Activated CD4-positive, alpha-beta T cell treated with anti-CD3 and anti-CD28 coated beads, Interleukin-2, Interleukin-6, amounts not matched to agents 100 ng/mL and 50 ng/mL, durations not matched to agents 16 hours and 8 hours (primary cell): ENCODE measurements at regions not wholly inside any gene's neighbourhood (a gene's known extent, or its start where the extent isn't known, plus 50 kb on each side); places are given as distances from the start of the nearest gene placed in this dataset.

Source experiments
- DNase-seq: peaks from one replicate; pipeline ENCODE4 v3.0.0-alpha.2; 2020

- DNase-seq = no peak
Measured at GRCh38 chr2:177314722-177315264, 50.3 kb upstream of the NFE2L2 start.

- no peak for DNase-seq
Measured at GRCh38 chr2:177315364-177315763, 50.8 kb upstream of the NFE2L2 start.

DNA sequence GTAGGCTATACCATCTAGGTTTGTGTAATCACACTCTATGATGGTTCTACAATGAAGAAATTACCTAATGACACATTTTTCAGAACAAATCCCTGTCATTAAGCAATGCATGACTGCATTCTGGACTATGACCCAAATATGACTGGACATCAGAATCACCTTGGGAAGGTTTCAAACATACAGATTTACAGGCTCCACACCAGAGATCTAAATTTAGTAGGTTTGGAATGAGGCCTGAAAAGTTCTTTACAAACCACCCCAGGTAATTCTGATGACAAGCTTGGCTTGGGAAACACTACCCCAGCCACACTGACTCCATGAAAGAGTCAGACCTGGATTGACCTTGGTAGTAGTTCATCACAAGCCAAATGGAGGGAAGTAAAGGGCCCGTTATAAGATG is 52.2 kb upstream of the NFE2L2 start:
- no peak for DNase-seq

GRCh38 chr2:177317443-177317842 is 52.9 kb upstream of the NFE2L2 start:
- no peak for DNase-seq

- no peak for DNase-seq
Measured at GRCh38 chr2:177317857-177318256, 53.3 kb upstream of the NFE2L2 start.

DNA sequence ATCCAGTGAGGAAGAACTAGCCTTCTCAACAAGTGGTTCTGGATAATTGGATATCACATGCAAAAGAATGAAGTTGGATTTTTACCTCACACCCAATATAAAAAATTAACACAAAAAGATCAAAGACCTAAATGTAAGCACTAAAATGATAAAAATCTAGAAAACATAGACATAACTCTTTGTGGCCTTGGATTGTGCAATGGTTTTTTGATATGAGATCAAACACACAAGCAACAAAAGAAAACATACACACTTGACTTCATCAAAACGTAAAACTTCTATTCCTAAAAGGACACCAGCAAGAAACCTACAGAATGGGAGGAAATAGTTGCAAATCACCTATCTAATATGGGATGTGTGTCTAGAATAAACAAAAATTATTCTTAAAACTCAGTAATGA is 54.1 kb upstream of the NFE2L2 start:
- no peak for DNase-seq

DNA sequence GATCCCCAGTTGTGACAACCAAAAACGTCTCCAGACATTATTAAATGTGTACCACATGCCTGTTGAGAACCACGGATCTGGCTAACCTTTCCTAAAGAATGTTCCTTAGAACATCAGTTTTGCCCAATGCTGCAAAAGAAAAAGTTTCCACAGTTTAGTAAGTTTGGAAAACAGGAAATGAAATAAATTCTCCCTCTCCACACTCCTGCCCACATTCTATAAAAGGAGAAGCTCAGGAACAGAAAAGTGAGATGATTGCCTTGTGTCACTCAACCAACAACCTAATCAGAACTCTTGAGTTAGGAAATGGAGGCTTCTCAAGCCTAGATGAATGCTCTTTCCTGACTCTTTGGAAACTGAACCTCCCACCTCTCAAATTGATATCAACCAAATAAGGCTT is 56.1 kb upstream of the NFE2L2 start:
- no peak for DNase-seq

- no peak for DNase-seq
Measured at GRCh38 chr2:177322801-177323261, 58.3 kb upstream of the NFE2L2 start.

GRCh38 chr2:177324797-177325196 is 60.3 kb upstream of the NFE2L2 start:
- DNase-seq = no peak

DNA sequence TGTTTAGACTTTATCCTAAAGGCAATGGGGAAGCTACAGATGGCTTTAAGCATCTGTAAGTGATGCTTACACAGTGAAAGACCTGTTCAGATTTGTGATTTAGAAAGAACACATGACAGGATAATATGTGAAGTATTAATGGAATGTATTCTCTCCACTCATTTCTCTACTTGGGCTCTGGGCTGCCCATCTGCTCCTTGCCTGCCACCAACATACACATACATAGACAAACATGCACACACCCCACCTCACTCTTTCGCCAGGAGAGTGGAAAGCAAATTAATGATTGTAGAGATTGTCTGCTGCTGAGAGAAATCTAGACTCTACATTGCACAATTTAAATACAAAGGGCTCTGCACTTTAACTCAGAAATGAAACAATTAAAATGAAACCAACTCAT is 61.0 kb upstream of the NFE2L2 start:
- DNase-seq = no peak

- no peak for DNase-seq
Measured at GRCh38 chr2:177326005-177326404, 61.5 kb upstream of the NFE2L2 start.

GRCh38 chr2:177326591-177326990 is 62.1 kb upstream of the NFE2L2 start:
- DNase-seq = no peak

- DNase-seq = no peak
Measured at GRCh38 chr2:177327009-177327408, 62.5 kb upstream of the NFE2L2 start.

- DNase-seq = no peak
Measured at GRCh38 chr2:177328056-177328455, 63.5 kb upstream of the NFE2L2 start.

- DNase-seq = no peak
Measured at GRCh38 chr2:177329064-177329463, 63.5 kb upstream of the AGPS start.

DNA sequence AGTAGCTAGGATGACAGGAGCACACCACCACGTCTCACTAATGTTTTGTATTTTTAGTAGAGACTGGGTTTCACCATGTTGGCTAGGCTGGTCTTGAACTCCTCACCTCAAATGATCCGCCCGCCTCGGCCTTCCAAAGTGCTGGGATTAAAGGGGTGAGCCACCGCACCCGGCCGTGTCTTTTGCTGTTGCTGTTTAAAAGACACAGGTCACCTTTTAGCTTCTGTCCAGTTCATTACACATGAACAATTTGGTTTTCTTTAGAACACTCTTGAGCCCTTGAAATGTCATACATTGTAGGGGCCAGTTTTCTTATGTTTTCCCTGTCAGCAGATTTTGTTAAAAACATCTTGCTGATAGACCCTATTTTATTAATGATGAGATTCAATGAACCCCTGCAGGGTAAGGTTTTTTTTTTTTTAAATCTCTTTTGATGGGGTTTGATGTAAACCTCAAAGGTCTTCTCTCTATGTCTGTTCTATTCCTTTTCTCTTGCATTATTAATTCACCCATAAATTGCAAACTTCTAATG is 61.0 kb upstream of the AGPS start:
- DNase-seq = no peak

GRCh38 chr2:177332026-177332991 is 60.3 kb upstream of the AGPS start:
- peak; percentile 73 for DNase-seq

DNA sequence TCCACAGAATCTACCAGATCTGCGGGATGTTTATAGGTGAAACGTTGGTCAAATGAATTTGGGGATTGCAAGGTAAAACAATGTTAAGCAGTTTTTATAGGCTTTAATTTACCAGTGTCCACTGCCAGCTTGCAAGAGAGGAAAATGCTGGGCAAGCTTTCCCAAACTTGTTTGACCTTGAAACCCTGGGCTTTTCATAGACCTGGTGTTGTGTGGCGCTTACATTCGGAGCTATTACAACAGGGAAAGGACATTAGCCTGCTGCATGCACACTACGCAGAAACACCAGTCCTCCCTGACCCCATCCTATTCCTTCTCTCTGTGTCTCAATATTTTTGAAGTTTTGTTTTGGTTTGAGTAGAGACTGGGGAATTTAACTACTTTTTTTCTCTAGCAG is 59.6 kb upstream of the AGPS start:
- DNase-seq = no peak

GRCh38 chr2:177334940-177335543 is 57.5 kb upstream of the AGPS start:
- peak; percentile 65 for DNase-seq

GRCh38 chr2:177335917-177336450 is 56.6 kb upstream of the AGPS start:
- no peak for DNase-seq

DNA sequence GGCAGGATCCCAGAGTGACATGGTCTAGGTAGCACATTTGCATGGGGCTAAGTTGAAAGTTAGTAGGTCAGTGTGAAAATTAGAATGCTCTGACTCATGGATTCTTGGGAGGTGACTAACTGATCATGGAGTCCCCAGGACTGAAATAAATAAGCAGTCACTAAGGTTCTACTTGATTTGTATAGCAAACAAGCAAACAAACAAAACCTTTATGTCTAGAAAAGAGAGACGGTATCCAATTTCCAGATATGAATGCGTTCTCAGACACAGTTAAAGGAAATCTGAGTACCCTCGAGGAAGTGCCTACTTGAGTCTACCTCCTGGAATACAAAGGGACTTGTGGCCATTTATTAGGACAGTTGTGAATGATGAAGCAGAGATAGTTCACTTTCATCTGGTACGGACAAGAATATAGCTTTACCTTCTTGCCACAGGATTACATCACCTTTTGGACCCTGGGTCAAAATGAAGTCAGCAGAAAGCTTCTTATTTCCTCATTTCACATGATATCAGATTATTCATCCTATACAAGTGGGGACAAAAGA is 54.3 kb upstream of the AGPS start:
- DNase-seq = peak; percentile 17

- no peak for DNase-seq
Measured at GRCh38 chr2:177340158-177340557, 52.4 kb upstream of the AGPS start.

- DNase-seq = no peak
Measured at GRCh38 chr2:177342736-177343135, 49.8 kb upstream of the AGPS start.
